HEK293 (cell line): ENCODE measurements at regions not wholly inside any gene's neighbourhood (a gene's known extent, or its start where the extent isn't known, plus 50 kb on each side); places are given as distances from the start of the nearest gene placed in this dataset.

Source experiments
- CTCF ChIA-PET: fragments of 350-600 bp; formaldehyde crosslinking; extraction: SDS; loops from one replicate; lab custom pipeline; 2021; ENCODE audit warnings: antibody characterized with exemption; lab: Yijun Ruan, JAX
- POLR2A ChIA-PET: fragments of 300-600 bp; formaldehyde crosslinking; extraction: SDS; loops from one replicate; lab custom pipeline; 2020; ENCODE audit warnings: antibody characterized with exemption, inconsistent platforms; lab: Yijun Ruan, JAX
- H3K27ac ChIP-seq: fragments of 200-500 bp; sonication (Bioruptor generic); 2 replicates; pipeline ENCODE4 v1.5.1; 2014; ENCODE audit warnings: low read depth, low read length, control low read depth, inconsistent platforms; ENCODE audit errors: extremely low read depth
- H3K36me3 ChIP-seq, 2 experiments: fragments of 200-500 bp in 1 of 2; sonication (Bioruptor generic) in 1 of 2; 1 replicate in 1 of 2; 2 replicates in 1 of 2; pipeline ENCODE4 v1.5.1; 2014 to 2017; ENCODE audit warnings: inconsistent platforms in 2 of 2, low read length in 2 of 2; ENCODE audit not compliant: control insufficient read depth in 2 of 2, insufficient read depth in 1 of 2
- H3K4me1 ChIP-seq: fragments of 200-500 bp; sonication (Bioruptor generic); 2 replicates; pipeline ENCODE4 v1.5.1; 2014; ENCODE audit warnings: mild to moderate bottlenecking, low read length, inconsistent platforms; ENCODE audit not compliant: control insufficient read depth, insufficient read depth
- H3K4me3 ChIP-seq: 2 replicates; pipeline ENCODE4 v1.5.1; 2011; ENCODE audit warnings: low read depth, mild to moderate bottlenecking, control low read depth, low read length, moderate library complexity
- H3K9me3 ChIP-seq: fragments of 200-500 bp; sonication (Bioruptor generic); 2 replicates; pipeline ENCODE4 v1.5.1; 2014; ENCODE audit warnings: low read depth, low read length, inconsistent platforms; ENCODE audit not compliant: control insufficient read depth, insufficient read depth
- GLI4 ChIP-seq: fragments of 450-650 bp; formaldehyde crosslinking; IDR thresholded peaks from 2 replicates; pipeline ENCODE4 v1.5.1; 2016; ENCODE audit warnings: missing biosample characterization, missing genetic modification characterization
- HIC1 ChIP-seq: fragments of 450-650 bp; formaldehyde crosslinking; IDR thresholded peaks from 2 replicates; pipeline ENCODE4 v1.5.1; 2016; ENCODE audit warnings: missing biosample characterization, missing genetic modification characterization
- MYNN ChIP-seq: fragments of 450-650 bp; formaldehyde crosslinking; IDR thresholded peaks from 2 replicates; pipeline ENCODE4 v1.5.1; 2016; ENCODE audit warnings: missing biosample characterization, missing genetic modification characterization, borderline replicate concordance
- REST ChIP-seq: fragments of 450-650 bp; formaldehyde crosslinking; IDR thresholded peaks from 2 replicates; pipeline ENCODE4 v1.5.1; 2016; ENCODE audit warnings: missing biosample characterization, missing genetic modification characterization
- ZBTB17 ChIP-seq: fragments of 450-650 bp; formaldehyde crosslinking; IDR thresholded peaks from 2 replicates; pipeline ENCODE4 v1.5.1; 2016; ENCODE audit warnings: missing biosample characterization, missing genetic modification characterization
- ZFP37 ChIP-seq: fragments of 450-650 bp; formaldehyde crosslinking; IDR thresholded peaks from 2 replicates; pipeline ENCODE4 v1.5.1; 2016; ENCODE audit warnings: missing biosample characterization, missing genetic modification characterization
- ZFP41 ChIP-seq: fragments of 450-650 bp; formaldehyde crosslinking; IDR thresholded peaks from 2 replicates; pipeline ENCODE4 v1.5.1; 2016; ENCODE audit warnings: missing biosample characterization, missing genetic modification characterization, borderline replicate concordance
- ZNF155 ChIP-seq: fragments of 450-650 bp; formaldehyde crosslinking; IDR thresholded peaks from 2 replicates; pipeline ENCODE4 v1.5.1; 2016; ENCODE audit warnings: missing biosample characterization, missing genetic modification characterization
- ZNF211 ChIP-seq: fragments of 450-650 bp; formaldehyde crosslinking; IDR thresholded peaks from 2 replicates; pipeline ENCODE4 v1.5.1; 2016; ENCODE audit warnings: low read depth, missing biosample characterization, missing genetic modification characterization
- ZNF280C ChIP-seq: fragments of 450-650 bp; formaldehyde crosslinking; IDR thresholded peaks from 2 replicates; pipeline ENCODE4 v1.5.1; 2016; ENCODE audit warnings: missing biosample characterization, missing genetic modification characterization
- ZNF335 ChIP-seq: fragments of 450-650 bp; formaldehyde crosslinking; conservative IDR thresholded peaks from 2 replicates; pipeline ENCODE4 v1.5.1; 2016; ENCODE audit warnings: missing biosample characterization, missing genetic modification characterization
- ZNF423 ChIP-seq: fragments of 450-650 bp; formaldehyde crosslinking; IDR thresholded peaks from 2 replicates; pipeline ENCODE4 v1.5.1; 2016; ENCODE audit warnings: missing biosample characterization, missing genetic modification characterization
- ZNF433 ChIP-seq: fragments of 450-650 bp; formaldehyde crosslinking; IDR thresholded peaks from 2 replicates; pipeline ENCODE4 v1.5.1; 2016; ENCODE audit warnings: missing biosample characterization, missing genetic modification characterization, low read depth
- ZNF707 ChIP-seq: fragments of 450-650 bp; formaldehyde crosslinking; IDR thresholded peaks from 2 replicates; pipeline ENCODE4 v1.5.1; 2016; ENCODE audit warnings: missing biosample characterization, missing genetic modification characterization
- ZNF792 ChIP-seq: fragments of 450-650 bp; formaldehyde crosslinking; IDR thresholded peaks from 2 replicates; pipeline ENCODE4 v1.5.1; 2016; ENCODE audit warnings: missing biosample characterization, missing genetic modification characterization
- TF ChIP-seq, protein P1 (sequence below): fragments of 450-650 bp; formaldehyde crosslinking; IDR thresholded peaks from 2 replicates; pipeline ENCODE4 v1.5.1; 2016; ENCODE audit warnings: missing biosample characterization, missing genetic modification characterization, borderline replicate concordance
- TF ChIP-seq, protein P2 (sequence below): fragments of 450-650 bp; formaldehyde crosslinking; IDR thresholded peaks from 2 replicates; pipeline ENCODE4 v1.5.1; 2016; ENCODE audit warnings: missing biosample characterization, missing genetic modification characterization
- TF ChIP-seq, protein P3 (sequence below): fragments of 450-650 bp; formaldehyde crosslinking; IDR thresholded peaks from 2 replicates; pipeline ENCODE4 v1.5.1; 2017; ENCODE audit warnings: missing biosample characterization, missing genetic modification characterization

GRCh38 chr4:75289914-75290582 is 224.2 kb downstream of the RCHY1 start (continued):
- TF ChIP-seq ZNF335 (peak; percentile 58), ZNF707 (tag by site-specific recombination) (no peak), GLI4 (tag by site-specific recombination) (no peak), ZNF155 (tag by site-specific recombination) (no peak), ZNF792 (no peak), ZNF211 (tag by site-specific recombination) (no peak)

- peaks cover 3% of the 10 kb centered on the region for H3K4me1 ChIP-seq
- no peaks in the 10 kb centered on the region for H3K36me3 ChIP-seq
- H3K9me3 ChIP-seq: no peaks in the 10 kb centered on the region
- no peak overlapping the region for H3K4me3 ChIP-seq
- TF ChIP-seq ZBTB17 (tag by site-specific recombination): no peak
- TF ChIP-seq, protein P1, sequence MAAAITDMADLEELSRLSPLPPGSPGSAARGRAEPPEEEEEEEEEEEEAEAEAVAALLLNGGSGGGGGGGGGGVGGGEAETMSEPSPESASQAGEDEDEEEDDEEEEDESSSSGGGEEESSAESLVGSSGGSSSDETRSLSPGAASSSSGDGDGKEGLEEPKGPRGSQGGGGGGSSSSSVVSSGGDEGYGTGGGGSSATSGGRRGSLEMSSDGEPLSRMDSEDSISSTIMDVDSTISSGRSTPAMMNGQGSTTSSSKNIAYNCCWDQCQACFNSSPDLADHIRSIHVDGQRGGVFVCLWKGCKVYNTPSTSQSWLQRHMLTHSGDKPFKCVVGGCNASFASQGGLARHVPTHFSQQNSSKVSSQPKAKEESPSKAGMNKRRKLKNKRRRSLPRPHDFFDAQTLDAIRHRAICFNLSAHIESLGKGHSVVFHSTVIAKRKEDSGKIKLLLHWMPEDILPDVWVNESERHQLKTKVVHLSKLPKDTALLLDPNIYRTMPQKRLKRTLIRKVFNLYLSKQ (tag by site-specific recombination): no peak
- no peak for TF ChIP-seq ZNF433 (tag by site-specific recombination)
- TF ChIP-seq ZFP37 (tag by site-specific recombination): no peak
- POLR2A ChIA-PET: no interaction called here
- no peak overlapping the region for H3K27ac ChIP-seq
- CTCF ChIA-PET: interaction anchor here (0.7 to 1.0 kb wide), 2 partner anchors 10 to 14 kb away, joined by 3 to 4 read pairs; no protein-coding TSS in a partner anchor
Measured at GRCh38 chr4:75287738-75288517, 226.3 kb downstream of the RCHY1 start.

DNA sequence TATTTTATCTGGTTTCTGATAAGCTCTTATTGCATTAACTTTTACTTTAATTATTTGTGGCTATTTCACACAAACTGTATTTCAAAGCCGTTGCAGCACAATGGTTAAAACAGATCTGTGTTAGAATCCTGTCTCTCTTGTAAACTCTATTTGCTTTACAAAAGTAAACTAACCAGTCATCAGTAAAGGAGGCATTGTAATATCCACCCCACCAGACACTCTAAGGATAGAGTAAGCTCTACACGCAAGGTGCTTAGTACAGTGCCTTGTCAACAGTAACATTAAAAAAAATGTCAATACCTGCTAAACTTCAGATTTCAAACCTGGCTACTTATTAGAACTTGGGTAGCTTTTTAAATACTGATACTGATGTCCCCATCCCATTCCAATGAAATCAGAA is 228.4 kb downstream of the RCHY1 start:
- ChIA-PET CTCF (no interaction called here), POLR2A (no interaction called here)
- H3K4me3 ChIP-seq: no peak overlapping the region
- TF ChIP-seq, protein P2, sequence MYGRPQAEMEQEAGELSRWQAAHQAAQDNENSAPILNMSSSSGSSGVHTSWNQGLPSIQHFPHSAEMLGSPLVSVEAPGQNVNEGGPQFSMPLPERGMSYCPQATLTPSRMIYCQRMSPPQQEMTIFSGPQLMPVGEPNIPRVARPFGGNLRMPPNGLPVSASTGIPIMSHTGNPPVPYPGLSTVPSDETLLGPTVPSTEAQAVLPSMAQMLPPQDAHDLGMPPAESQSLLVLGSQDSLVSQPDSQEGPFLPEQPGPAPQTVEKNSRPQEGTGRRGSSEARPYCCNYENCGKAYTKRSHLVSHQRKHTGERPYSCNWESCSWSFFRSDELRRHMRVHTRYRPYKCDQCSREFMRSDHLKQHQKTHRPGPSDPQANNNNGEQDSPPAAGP: no peak
- TF ChIP-seq HIC1 (tag by site-specific recombination): no peak
- no peak for TF ChIP-seq ZNF280C (tag by site-specific recombination)
- TF ChIP-seq, protein P3, sequence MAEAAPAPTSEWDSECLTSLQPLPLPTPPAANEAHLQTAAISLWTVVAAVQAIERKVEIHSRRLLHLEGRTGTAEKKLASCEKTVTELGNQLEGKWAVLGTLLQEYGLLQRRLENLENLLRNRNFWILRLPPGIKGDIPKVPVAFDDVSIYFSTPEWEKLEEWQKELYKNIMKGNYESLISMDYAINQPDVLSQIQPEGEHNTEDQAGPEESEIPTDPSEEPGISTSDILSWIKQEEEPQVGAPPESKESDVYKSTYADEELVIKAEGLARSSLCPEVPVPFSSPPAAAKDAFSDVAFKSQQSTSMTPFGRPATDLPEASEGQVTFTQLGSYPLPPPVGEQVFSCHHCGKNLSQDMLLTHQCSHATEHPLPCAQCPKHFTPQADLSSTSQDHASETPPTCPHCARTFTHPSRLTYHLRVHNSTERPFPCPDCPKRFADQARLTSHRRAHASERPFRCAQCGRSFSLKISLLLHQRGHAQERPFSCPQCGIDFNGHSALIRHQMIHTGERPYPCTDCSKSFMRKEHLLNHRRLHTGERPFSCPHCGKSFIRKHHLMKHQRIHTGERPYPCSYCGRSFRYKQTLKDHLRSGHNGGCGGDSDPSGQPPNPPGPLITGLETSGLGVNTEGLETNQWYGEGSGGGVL (tag by site-specific recombination): no peak
- TF ChIP-seq MYNN (tag by site-specific recombination): no peak
- TF ChIP-seq ZNF423 (tag by site-specific recombination): no peak
- no peak for TF ChIP-seq ZFP41
- no peak for TF ChIP-seq REST (tag by site-specific recombination)

More for the DNA sequence above, 228.4 kb downstream of the RCHY1 start:
- Histone ChIP-seq H3K36me3 (no peaks in the 10 kb centered on the region), H3K4me1 (peaks cover 3% of the 10 kb centered on the region), H3K27ac (no peak overlapping the region), H3K9me3 (no peaks in the 10 kb centered on the region)
